Adrenal gland (tissue), 5 donors: ENCODE measurements at regions not wholly inside any gene's neighbourhood (a gene's known extent, or its start where the extent isn't known, plus 50 kb on each side); places are given as distances from the start of the nearest gene placed in this dataset.

Experiments used
- CTCF ChIP-seq, 6 experiments: fragments of 450-650 bp in 4 of 6; fragments of 200-600 bp in 2 of 6; sonication (generic) in 1 of 6; IDR thresholded peaks; 1 replicate in 5 of 6; 2 replicates in 1 of 6; pipeline versions ENCODE4 v1.5.1 to v1.8.0; 2016 to 2021; ENCODE audit warnings: antibody characterized with exemption in 6 of 6, mild to moderate bottlenecking in 2 of 6, moderate library complexity in 1 of 6
- POLR2A ChIP-seq, 2 donors: fragments of 450-650 bp; IDR thresholded peaks; one replicate each; pipeline ENCODE4 v1.6.1; 2017; ENCODE audit warnings: antibody characterized with exemption in 2 of 2, mild to moderate bottlenecking in 2 of 2, moderate library complexity in 1 of 2
- donor health status: DM: no; HTN: no; CAD: no.

- no peak for TF ChIP-seq POLR2A (IDR thresholded peaks at IDR 0.05)
- TF ChIP-seq CTCF (IDR thresholded peaks at IDR 0.05) = no peak
These were observed 670.5 kb upstream of the SEMA6A start for GRCh38 chr5:117245130-117245529.
